Breast epithelium (tissue), 3 donors: ENCODE measurements at regions not wholly inside any gene's neighbourhood (a gene's known extent, or its start where the extent isn't known, plus 50 kb on each side); places are given as distances from the start of the nearest gene placed in this dataset.
"Not testable (repeated sequence)": the region's sequence is repeated elsewhere in the genome, so short reads cannot be mapped to it uniquely, and the experiment has no call there.

Experiments
- CTCF ChIP-seq, 3 donors: fragments of 450-650 bp; IDR thresholded peaks; one replicate each; pipeline ENCODE4 v1.5.1; 2016 to 2017; ENCODE audit warnings: antibody characterized with exemption in 3 of 3, mild to moderate bottlenecking in 3 of 3, moderate library complexity in 3 of 3
- POLR2A ChIP-seq: fragments of 450-650 bp; IDR thresholded peaks from one replicate; pipeline ENCODE4 v1.6.1; 2016; ENCODE audit warnings: antibody characterized with exemption, mild to moderate bottlenecking, moderate library complexity

GRCh38 chr3:101975415-101975814 is 126.1 kb downstream of the NFKBIZ start:
- TF ChIP-seq CTCF (IDR thresholded peaks at IDR 0.05); POLR2A: not testable (repeated sequence)
